Retina (tissue), 1 donor: ENCODE measurements at regions not wholly inside any gene's neighbourhood (a gene's known extent, or its start where the extent isn't known, plus 50 kb on each side); places are given as distances from the start of the nearest gene placed in this dataset.
"Not testable (repeated sequence)": the region's sequence is repeated elsewhere in the genome, so short reads cannot be mapped to it uniquely, and the experiment has no call there.

ENCODE experiments used
- DNase-seq: peaks from one replicate; pipeline ENCODE4 v3.0.0-alpha.2; 2016

DNA sequence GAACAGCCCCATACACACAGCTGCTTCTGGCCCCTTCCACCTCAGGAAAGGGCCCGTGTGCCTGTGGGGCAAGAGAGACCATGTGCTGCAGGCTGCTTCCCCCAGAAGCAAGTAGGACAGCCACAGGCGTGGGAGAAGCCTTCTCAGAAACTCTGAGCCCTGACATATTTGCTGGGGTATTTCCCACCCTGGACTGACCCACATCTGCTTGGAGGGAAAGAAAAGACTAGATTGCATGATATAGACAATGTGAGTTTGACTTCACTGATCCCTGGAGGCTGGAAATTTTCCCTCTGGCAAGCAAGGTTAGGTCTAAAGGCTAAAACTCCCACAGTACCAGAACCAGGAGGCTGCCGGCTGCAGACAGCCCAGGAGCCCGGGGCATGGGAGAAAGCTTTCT, 213.3 kb upstream of the SSTR4 start:
- peak; percentile 36 for DNase-seq

DNA sequence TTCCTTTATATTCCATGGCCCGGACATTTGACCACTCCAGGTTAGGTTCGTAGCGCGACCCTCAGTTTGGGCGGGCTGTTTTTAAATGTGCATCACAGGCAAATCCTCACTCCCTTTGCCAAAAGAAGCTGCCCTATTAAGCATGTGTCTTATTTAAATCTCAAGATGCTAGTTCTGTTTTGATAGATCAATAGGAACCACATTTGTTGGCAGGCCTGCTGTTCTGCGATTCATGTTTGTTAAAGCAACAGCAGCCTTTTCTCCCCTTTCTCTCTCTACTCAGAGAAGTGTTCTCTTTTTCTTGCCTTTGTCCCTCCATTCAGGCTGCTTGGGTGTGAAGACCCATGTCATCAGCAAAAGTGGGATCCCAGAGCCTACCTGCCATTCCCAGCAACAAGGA, 212.0 kb upstream of the SSTR4 start:
- no peak for DNase-seq

DNA sequence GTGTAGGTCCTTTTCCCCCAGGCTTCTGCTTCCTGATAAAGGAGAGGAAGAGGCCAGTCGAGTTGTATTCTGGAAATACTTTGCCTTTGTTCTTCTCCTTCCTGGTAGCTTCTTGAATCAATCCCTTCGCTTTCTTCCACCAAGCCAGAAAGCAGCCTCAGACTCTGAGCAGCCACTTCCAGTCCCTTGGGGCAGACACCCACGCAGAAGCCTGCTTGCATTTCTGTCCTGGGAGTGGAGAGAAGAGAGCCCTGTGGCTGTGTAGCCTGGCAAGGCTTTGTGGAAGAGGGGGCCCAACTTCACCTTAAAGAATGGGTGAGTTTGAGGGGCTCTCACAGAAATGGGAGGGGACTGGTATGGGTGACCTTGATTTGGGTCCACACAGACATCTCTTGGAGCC, 211.0 kb upstream of the SSTR4 start:
- DNase-seq: no peak

DNA sequence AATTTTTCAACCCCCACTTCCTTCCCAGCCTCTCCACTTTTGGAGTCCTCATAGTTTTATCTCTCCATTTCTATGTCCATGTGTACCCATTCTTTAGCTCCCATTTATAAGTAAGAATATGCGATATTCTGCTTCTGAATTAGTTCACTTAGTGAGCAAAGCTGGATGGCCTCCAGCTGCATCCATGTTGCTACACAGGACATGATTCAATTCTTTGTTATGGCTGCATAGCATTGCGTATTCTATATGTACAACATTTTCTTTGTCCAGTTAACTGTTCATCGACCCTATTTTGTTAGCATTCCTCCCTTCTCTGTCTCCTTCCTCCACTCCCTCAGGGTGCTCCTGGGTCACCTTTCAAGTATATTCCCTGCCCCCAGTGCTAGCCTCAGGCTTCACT, 210.0 kb upstream of the SSTR4 start:
- no peak for DNase-seq

DNA sequence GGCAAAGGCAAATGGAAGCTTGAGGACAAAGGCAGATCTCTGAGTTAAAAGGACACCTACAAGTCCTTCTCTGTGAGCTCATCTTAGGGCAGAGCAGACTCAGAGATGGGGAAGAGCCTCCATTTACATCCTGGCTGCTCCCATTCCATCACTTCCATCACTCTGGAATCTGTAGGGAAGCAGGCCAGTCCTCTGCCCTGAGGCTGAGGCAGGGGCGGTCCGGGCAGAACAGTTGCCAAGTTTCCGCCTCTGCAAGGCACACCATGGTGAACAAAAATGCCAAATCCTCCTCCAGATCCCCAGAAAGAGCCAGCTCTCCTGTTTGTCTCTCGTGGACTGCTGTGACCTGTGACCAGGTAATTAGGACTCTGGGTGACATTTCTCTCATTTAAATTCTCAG, 209.6 kb upstream of the SSTR4 start:
- DNase-seq: no peak

DNA sequence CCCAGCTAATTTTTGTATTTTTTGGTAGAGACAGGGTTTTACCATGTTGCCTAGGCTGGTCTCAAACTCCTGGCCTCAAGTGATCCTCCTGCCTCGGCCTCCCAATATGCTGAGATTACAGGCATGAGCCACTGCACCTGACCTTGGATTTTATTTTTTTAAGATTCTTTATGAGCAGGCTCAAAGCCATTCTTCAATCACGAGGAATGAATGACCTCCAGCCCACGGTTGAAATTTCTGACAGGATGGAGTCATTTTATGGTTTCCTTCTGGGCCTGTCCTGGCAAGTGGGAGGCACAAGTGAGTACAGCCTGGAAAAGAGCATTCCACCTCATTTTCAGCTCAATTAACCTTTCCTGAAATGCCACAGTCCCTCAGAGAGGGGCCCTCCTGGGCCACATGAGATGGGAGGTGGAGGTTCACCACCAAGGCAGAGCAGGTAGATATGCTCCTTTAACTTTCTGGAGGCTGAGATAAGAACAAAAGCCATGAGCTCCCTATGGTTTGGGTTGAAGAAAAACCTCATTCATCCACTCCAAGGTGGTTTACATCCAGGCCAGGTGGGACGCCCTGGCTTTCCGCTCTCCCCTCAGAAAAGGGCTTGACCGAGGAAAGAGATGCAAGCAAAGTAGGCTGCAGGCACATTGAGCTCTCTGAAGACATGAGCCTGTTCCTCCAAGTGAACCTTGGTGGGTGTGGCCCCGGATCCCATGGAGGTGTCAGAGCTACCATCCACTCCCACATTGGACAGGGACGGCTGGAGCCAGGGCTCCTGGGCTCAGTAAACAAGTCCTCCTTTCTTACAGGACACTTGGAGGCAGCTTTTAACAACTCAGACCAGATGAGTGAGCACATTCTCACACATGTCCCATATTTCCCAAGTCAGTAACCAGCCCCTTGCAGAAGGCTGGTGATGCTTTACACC, 208.5 kb upstream of the SSTR4 start:
- no peak for DNase-seq

DNA sequence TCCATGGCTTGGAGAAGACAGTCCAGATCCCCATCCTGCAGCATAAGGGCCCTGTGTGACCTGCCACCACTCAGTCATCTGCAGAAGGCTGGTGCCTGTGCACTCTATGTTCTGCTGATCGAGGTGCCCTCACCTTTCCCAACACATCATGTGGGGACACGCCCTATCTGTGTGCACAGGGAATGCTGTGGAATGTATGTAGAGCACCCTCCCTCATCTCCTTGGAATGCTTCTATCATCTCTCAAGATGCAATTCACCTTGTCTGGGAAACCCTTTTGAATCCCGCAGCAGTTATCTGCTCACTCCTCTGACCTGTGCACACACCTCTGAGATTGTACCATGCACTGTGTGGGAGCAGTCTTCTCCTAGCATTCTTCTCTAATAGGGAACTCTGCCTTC, 207.2 kb upstream of the SSTR4 start:
- no peak for DNase-seq

DNA sequence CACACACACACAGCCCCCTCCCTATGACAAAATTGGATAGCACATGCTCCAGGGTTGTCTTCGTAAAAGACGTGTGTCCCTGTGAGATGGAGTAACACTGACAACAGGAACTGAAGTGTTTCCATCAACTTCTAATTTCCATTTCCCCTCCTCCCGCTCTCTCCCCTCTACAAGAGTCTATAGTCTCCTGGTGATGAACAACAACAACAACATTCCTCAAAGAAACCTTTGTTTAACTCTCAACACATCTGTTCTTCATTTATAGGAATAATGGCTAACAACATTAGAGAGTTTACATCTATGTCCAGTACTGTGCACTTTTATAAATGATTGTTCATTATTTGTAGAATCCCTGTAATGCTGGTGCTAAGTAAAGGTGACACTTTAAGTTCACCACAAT, 205.8 kb upstream of the SSTR4 start:
- no peak for DNase-seq

DNA sequence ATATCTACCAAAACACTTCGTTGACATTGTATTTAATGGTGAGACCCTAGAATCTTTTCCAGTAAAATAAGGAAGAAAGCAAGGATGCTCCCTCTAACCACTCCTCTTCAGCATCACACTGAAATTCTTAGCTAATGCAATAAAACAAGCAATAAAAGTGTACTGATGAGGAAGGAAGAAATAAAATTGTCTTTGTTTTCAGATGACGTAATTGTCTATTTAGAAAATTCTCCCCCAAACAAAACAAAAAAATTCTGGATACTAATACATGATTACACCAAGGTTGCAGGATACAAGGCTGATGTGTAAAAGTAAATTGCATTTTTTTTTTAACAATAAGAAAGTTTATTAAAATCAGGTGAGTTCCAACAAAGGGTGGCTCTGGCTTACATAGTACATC, 205.0 kb upstream of the SSTR4 start:
- DNase-seq: no peak

DNA sequence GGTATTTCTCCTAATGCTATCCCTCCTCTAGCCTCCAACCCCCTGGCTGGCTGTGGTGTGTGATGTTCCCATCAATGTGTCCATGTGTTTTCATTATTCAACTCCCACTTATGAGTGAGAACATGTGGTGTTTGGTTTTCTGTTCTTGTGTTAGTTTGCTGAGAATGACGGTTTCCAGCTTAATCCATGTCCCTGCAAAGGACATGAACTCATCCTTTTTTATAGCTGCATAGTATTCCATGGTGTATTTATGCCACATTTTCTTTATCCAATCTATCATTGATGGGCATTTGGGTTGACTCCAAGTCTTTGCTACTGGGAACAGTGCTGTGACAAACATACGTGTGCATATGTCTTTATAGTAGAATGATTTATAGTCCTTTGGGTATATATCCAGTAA, 204.4 kb upstream of the SSTR4 start:
- not testable (repeated sequence) for DNase-seq

DNA sequence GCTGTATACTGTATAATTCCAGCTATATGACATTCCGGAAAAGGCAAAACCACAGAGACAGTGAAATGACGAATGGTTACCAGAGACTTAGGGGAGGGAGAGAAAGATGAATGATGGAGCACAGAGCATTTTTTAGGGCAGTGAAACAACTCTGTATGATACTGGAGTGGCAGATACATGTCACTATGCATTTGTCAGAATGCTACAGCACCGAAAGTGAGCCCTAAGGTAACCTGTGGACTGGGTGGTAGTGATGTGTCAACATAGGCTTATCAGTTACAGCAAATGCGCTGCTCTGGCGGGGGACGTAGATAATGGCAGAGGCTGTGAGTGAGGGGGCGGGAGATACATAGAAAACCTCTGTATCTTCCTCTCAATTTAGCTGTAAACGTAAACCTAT, 201.3 kb upstream of the SSTR4 start:
- no peak for DNase-seq

DNA sequence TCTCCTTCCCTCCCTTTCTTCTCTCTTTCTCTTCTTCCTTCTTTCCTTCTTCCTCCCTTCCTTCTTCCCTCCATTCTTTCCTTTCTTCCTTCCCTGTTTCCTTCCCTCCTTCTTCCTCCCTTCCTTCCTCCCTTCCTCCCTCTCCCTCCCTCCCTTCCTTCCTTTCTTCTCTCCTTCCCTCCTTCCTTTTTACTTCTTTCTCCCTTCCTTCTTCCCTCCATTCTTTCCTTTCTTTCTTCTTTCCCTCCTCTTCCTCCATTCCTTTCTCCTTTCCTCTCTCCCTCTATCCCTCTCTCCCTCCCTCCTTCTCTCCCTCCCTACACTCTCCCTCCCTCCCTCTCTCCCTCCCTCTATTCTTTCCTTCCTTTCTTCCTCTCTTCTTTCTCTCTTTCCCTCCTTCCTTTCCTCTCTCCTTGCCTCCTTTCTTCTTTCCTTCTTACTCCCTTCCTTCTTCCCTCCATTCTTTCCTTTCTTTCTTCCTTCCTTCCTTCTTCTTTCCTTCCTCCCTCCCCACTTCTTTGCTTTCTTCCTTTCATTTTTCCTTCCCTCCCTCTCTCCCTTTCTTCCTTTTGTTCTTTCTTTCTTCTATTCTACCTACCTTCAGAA, 200.4 kb upstream of the SSTR4 start:
- no peak for DNase-seq

DNA sequence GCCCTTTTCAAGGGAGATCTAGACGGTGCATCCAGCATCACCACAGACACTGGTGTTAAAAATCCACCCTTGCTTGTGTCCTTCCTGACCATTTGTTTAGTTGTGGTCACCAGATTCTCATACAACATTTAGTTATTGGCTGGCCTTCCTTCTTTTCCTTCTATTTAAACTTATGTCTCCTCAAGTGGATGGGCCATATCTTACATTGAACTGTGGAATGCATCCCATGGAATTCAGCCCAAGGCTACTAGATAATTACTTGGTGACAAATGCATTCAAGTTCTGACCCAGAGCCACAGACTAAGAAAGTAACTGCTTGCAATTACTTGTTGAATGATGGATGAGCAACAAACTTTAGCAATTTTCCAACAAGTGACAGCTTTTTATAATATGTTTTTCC, 198.9 kb upstream of the SSTR4 start:
- DNase-seq: no peak

DNA sequence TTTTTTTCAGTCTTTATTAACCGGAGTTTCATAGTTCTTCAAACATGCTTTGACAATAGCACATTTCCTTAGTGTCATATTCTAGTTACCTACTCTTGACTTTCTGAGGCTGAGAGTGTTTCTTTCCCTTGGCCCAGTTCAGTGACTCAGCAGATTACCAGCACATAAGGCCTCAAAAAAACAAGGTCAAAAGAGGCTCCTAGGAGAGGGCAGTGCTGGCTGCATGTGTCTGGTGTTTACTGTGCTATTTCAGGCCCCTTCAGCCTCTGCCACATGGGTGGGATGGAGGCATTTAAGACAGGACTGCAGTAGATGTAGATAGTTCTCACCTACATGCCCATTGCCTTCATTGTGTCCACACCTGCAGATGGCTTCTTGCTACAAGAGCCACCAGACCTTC, 198.2 kb upstream of the SSTR4 start:
- no peak for DNase-seq

DNA sequence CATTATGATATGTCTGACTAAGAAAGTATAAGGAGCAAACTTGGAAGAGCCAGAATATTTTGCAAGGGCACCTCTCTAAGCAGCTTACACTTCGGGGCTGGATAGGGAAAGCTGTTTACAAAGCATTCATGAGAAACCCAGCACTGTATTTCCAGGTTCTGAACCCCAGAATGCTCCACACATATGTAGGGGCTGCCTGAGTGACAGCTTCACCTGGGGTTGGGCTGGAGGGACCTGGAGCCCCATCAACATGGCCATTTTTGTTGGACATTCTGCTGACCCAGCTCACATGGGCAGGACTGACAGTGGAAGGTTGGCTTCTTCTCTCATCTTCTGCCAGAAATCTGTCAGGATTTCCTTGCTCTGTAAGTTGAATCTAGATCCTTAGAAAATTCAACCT, 197.1 kb upstream of the SSTR4 start:
- DNase-seq: no peak

DNA sequence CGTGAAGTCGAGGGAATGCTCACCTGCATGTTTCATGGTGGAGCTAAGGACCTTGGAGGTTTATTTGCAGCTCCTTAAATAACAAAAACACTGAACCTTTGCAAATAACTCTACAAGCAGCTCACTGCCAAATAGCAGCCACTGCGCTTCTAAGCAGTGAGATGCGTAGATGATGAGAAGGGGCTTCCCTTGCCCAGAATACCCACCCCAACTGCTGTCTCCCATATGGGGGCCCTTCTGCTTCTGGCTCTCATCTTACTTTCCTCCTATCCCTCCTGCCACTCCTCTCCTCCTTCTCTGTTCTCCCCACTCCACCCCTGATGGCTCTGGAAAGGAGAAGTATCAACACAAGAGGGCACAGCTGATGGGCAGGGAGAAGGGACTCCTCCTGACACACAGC, 193.3 kb upstream of the SSTR4 start:
- DNase-seq: no peak

DNA sequence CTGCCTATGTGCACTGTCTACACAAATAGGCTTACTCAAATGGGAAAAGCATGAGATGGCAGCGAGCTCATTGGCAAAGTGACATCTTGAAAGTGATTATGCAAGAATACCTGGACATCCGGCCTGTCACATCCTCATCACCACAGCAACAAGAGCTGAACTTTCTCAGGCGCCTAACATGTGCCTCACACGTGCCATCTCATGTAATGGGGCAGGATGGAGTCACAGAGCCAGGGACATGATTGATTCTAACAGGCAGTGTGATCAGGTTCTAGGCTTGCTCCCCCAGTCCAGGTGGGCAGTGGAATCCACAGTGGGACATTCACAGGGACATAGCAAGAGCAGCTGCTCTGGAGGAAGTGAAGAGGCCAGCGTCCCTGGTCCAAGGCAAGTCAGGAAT, 192.3 kb upstream of the SSTR4 start:
- no peak for DNase-seq

DNA sequence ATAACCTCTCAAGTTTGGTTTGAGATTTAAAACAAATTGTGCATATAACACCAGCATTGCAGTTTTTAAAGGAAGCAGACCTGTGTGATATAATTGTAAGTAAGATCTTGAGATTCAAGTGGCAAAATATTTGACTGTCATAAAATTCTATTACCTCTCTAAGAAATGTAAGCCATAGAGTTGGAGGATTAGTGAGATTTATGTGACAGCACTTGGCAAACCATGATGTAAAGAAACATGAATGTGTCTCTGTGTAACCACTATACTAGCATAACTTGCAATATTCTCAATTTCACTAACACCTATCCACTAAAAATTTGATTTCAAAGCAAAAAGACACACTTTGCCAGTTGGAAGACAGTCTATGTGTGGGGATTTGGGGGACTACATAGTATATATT, 190.2 kb upstream of the SSTR4 start:
- DNase-seq: no peak

DNA sequence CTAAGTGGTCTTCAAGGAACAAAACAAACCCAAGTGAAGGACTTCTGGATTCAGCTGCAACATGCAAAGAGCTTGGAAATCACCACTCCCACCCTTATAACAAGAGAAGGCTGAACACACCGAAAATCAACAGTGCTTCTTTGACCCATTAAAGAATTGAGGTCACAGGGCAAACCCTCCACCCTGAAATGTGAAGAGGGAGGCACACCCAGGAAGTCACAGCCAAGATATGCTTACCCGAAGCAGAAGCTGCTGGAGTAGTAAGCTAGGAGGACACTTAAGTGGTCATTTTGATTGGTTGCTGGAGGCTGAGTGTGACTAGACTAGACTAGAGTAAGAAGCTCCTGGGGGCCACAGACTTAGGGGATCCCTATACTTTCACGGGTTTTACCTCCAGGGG, 188.2 kb upstream of the SSTR4 start:
- no peak for DNase-seq

DNA sequence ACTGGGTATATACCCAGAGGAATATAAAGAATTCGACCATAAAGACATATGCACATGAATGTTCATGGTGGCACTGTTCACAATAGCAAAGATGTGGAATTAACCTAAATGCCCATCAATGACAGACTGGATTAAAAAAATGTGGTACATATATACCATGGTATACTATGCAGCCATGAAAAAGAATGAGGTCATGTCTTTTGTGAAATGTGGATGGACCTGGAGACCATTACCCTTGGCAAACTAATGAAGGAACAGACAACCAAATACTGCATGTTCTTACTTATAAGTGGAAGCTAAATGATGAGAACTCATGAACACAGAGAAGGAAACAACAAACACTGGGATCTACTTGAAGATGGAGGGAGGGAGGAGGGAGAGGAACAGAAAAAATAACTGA, 186.7 kb upstream of the SSTR4 start:
- DNase-seq: no peak

DNA sequence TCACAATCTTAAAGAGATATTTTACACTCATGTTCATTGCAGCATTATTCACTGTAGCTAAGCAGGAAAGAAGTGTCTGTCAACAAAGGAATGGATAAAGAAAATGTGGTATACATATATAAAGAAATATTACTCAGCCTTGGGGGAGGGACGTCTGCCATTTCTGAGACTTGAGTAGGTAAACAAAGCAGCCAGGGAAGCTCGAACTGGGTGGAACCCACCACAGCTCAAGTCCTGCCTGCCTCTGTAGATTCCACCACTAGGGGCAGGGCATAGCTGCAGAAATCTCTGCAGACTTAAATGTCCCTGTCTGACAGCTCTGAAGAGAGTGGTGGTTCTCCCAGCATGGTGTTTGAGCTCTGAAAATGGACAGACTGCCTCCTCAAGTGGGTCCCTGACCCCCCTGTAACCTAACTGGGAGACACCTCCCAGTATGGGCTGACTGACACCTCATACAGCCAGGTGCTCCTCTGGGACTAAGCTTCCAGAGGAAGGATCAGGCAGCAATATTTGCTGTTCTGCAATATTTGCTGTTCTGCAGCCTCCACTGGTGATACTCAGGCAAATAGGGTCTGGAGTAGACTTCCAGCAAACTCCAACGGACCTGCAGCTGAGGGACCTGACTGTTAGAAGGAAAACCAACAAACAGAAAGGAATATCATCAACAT, 183.3 kb upstream of the SSTR4 start:
- peak; percentile 10 for DNase-seq

DNA sequence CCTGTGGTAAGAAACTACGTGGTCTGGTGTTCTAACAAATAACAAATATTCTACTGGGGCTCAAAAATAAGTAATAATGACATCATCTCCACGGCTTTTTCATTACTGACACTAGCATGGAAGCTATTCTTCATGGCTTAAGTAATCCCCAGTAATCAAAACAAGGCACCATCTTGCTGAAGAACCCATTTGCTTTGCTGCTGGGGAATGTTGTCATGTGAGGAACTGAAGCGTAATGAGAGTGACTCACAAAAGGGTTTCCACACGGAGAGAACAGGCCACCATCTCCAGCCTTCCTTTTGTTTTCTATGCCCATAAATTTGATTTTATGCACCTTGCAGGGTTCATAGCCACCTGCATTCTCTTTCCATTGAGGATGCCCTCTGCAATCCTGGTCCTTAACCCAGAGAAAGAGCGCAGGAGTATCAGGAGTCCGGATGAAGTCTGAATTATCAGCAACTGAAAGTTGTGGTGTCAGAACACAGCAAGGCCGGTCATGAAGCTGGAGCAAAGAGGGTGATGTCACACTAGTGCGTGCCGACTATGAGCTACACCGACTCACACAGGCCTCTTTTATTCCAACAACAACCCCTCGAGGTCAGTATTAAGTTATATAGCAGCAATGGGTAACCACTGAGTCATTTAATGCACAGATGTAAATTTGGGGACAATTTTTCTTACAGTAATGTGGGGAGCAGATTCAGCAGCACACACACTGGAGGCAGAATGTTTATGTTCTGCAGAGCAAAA, 173.7 kb upstream of the SSTR4 start:
- peak; percentile 21 for DNase-seq

DNA sequence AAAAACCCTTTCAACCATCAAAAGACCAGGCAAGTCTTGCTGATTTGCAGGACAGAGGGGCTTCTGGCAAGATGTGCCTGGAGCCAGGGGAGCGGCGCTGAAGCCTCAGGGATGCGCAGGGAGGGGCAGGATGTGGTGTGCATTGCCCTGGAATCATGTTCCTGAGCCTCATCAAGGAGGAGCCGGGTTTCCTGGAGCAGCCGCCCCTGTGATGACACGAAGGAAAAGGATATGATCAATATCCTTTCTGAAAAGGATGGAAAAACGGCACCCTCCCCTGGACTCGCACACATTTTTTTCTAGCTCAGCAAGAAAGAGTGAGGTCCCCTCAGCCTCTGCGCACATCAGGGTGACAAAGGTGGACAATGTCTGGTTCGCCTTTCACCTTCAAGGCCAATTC, 173.1 kb upstream of the SSTR4 start:
- no peak for DNase-seq
